ENCODE measurements at regions not wholly inside any gene's neighbourhood (a gene's known extent, or its start where the extent isn't known, plus 50 kb on each side); places are given as distances from the start of the nearest gene placed in this dataset.

DNA sequence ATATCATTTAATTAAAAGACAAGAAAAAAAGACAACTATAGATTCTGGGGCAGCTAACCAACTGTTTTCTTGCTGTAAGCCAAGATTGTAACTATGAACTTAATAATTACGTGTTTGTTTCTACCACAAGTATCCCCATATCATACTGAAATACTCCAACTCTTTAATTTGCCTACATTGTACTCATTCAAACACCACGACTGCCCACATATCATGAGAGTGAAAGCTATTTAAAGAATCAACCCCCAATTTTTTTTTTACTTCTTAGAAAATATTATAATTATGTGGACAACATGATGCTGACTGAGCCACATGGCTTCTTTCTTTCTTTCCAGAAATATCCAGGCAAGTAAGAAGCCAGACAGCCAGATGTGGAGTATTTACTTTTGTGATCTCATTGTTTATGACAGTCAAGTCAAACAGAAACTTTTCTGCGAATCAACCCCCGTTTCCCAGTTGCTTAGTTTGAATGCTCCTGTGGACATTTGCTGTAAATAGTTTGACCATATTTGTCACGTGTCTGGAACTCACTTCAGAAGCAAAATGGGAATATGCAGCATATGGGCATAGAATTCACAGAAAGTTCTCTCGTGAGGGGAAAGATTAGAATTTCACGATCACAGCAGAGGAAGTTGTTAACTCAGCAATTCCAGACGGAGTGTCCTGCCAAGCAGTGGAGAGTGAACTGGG is 126.8 kb upstream of the PSMD7 start:
- no peak for DNase-seq (ENCODE audit: low spot score)

- DNase-seq (ENCODE audit: low spot score): no peak
Observed at GRCh38 chr16:74169066-74169465, 127.5 kb upstream of the PSMD7 start.

- DNase-seq (ENCODE audit: low spot score): no peak
Observed at GRCh38 chr16:74168445-74168844, 128.2 kb upstream of the PSMD7 start.

DNA sequence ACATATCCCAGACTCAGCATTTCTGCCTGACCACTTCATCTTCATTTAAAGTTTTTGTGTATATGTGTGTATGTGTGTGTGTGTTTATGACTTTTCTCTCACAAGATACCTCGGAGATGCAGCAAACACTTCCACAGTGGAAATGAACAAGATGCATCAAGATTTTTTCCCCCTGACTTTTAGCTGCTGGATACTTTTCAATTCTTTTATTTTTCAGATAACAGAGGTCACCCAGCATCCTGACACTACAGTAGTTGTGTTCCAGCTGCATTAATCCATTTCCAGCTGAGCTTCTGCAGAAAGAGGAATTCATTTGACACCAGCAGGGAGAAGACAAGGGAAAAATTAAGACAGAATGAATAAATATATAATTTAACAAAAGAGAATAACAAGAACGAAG is 130.2 kb upstream of the PSMD7 start:
- DNase-seq (ENCODE audit: low spot score): no peak

- DNase-seq (ENCODE audit: low spot score): no peak
Observed at GRCh38 chr16:74165566-74166080, 131.0 kb upstream of the PSMD7 start.

- no peak for DNase-seq (ENCODE audit: low spot score)
Observed at GRCh38 chr16:74160759-74161158, 135.9 kb upstream of the PSMD7 start.

DNA sequence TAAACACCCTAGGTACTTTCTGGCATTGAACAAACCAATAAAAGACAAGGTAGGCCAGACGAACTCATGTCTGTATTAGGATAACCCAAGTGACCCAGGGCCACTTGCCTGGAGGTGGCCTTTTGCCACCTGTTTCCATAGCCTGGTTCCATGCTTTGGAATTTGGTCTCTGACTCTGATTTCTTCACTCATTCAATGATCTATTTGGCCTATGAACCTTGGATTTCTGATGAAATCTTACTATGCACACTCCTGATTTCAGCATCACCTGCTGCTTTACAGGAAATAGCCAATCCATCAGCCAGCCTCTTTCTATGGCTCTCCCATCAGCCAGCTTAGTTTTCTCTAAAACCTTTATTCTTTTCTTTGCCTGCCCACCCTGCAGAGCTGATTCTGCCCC is 142.8 kb upstream of the PSMD7 start:
- DNase-seq (ENCODE audit: low spot score): no peak

DNA sequence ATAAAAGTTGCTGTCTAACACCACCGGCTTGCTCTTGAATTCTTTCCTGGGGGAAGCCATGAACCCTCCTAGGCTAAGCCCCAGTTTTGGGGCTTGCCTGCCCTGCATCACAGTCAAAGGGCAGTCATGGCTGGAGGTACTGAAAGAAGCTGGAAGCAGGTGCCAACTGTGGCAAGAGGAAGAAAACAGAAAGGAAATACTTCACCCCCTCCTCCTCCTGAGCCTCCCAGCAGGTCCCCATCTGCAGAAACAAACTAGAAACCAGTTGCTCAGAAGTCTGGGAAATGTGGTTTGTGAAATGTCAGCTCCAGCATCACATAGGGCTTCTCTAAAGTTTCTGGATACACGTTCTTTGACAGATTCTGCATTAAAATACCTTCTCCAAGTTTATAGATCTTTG is 150.0 kb upstream of the PSMD7 start:
- DNase-seq (ENCODE audit: low spot score): no peak

DNA sequence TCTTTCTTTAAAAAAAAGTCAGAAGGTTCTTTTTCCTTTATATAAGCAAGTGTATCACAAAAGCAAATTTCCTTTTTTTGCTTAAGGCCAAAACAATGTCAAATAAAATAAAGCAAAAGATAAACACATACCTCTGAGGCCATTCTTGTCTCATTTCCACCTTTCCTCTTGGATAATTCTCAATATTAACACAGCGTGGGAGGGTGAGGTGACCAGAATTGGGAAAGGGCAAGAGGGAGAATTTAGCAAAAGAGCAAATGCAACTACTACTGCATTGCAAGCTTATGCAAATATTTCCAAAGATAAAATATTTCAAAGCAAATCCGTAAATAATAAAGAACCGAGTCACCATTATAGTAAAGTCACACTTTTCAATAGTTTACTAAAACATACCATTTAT is 153.4 kb upstream of the PSMD7 start:
- DNase-seq (ENCODE audit: low spot score): no peak

DNA sequence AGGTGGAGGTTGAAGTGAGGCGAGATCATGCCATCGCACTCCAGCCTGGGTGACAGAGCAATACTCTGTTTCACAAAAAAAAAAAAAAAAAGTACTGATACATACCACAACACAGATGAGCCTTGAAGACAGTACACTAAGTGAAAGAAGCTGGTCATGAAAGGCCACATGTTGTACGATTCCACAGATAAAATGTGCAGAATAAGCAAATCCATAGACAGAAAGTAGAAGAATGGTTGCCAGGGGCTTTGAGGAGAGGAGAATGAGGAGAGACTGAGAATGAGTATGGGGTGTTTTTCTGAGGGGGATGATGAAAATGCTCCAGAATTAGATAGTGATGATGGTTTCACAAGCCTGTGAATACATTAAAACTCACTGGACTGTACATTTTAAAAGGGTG is 155.6 kb upstream of the PSMD7 start:
- DNase-seq (ENCODE audit: low spot score): no peak

GRCh38 chr16:74140557-74140956 is 156.1 kb upstream of the PSMD7 start:
- DNase-seq (ENCODE audit: low spot score): no peak

- DNase-seq (ENCODE audit: low spot score): no peak
Observed at GRCh38 chr16:74123826-74124225, 172.8 kb upstream of the PSMD7 start.

- DNase-seq (ENCODE audit: low spot score): no peak
Observed at GRCh38 chr16:74123195-74123594, 173.4 kb upstream of the PSMD7 start.

GRCh38 chr16:74117798-74118197 is 178.8 kb upstream of the PSMD7 start:
- no peak for DNase-seq (ENCODE audit: low spot score)

GRCh38 chr16:74113545-74113944 is 183.1 kb upstream of the PSMD7 start:
- DNase-seq (ENCODE audit: low spot score): no peak

GRCh38 chr16:74111456-74111982 is 185.1 kb upstream of the PSMD7 start:
- no peak for DNase-seq (ENCODE audit: low spot score)

DNA sequence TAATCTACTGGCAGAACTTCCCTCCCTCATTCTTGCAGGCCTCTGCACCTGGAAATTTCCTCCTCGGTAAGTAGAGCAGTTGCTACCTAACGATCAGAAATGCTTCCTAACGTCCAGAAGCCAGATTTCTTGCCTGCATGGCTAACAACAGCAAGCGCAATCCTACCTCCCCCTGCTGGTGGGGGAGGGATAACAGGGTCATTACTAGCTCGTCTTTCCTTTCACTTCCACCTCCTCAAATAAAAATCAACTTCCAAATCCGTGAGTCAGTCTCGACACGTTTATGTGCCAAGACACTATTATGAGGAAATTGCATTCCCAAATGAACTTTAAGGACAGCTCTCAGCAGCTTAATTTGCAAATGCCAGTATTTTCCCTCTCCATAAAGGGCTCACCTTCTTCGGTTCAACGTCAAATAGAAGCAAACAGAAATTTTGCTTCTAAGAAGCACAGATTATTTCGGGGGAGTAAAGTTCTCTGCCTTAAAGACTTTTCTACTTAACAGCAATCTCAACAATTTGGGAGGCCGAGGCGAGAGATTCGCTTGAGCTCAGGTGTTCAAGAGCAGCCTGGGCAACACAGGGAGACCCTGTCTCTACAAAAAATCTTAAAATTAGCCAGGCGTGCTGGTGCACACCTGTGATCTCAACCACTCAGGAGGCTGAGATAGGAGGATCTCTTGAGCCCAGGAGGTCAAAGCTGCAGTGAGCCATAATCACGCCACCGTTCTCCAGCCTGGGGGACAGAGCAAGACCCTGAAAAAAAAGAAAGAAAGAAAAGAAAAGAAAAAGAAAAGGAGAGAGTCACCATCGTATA is 188.6 kb upstream of the PSMD7 start:
- DNase-seq (ENCODE audit: low spot score): peak; percentile 52

- DNase-seq (ENCODE audit: low spot score): no peak
Observed at GRCh38 chr16:74104022-74104421, 192.6 kb upstream of the PSMD7 start.

- no peak for DNase-seq (ENCODE audit: low spot score)
Observed at GRCh38 chr16:74101379-74102137, 195.1 kb upstream of the PSMD7 start.

DNA sequence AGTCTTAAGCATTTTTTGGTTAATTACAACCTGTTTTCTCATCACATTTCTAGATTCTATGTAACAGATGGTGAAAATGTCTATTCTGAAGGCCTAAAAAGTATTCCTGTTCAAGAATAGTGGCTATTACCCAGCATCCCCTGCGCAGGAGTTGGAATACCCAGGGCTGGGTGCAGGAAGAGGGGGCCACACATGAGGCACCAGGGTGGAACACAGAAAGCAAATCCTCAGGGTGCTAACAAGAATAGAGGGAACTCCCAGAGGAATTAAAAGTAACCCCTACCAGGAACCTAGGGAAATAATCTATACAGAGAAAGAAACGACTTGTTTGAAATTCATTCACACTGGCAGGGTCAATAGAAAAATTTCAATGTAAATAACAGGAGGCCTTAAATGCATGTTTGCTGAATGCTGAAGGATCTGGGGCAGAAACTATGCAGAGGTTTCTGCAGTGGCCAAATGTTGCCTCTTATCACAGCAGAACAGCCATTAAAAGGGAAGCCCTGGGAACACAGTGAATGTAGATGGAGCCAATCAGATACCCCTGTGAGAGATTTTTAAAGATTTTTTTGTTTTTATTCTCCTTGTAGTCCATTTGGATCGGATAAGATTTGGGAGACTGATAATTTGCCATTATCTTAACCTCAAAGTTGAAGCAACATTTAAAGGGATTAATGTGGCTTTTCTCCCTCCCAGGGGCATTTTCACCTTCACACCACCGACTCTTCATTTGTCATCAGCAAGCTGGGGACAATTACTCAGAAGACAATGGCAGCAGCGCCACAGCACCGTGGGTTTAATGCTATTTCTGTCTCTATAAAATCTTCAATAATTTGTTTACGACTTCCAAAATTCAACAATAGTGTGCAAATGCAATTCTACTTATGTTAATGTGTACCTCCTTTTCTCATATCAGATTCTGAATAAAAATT is 196.0 kb upstream of the PSMD7 start:
- no peak for DNase-seq (ENCODE audit: low spot score)

- DNase-seq (ENCODE audit: low spot score): no peak
Observed at GRCh38 chr16:74099530-74099929, 197.1 kb upstream of the PSMD7 start.
